ENCODE measurements at regions not wholly inside any gene's neighbourhood (a gene's known extent, or its start where the extent isn't known, plus 50 kb on each side); places are given as distances from the start of the nearest gene placed in this dataset.

- ChIA-PET RAD21 (ENCODE audit: unreplicated experiment) (interaction anchor here (0.5 to 0.9 kb wide), 2 partner anchors 17 to 36 kb away, joined by 3 read pairs; no protein-coding TSS in a partner anchor), POLR2A (interaction anchor here (1.0 kb wide), 1 partner anchor 83 kb away, joined by 3 read pairs; no protein-coding TSS in a partner anchor), CTCF (interaction anchor here (1.2 to 3.9 kb wide), 2 partner anchors 19 to 78 kb away, joined by 4 to 20 read pairs; no protein-coding TSS in a partner anchor), SMC1A (ENCODE audit: uncharacterized antibody, unreplicated experiment) (interaction anchor here (0.8 to 2.6 kb wide), 4 partner anchors 11 to 66 kb away, joined by 3 to 6 read pairs (median 4); no protein-coding TSS in a partner anchor)
- Histone ChIP-seq H3K4me3 (no peak overlapping the region), H3K4me1 (ENCODE audit: control insufficient read depth, insufficient read depth, low read length) (peaks cover 19% of the 10 kb centered on the region), H3K9me3 (replicated peaks; ENCODE audit: control insufficient read depth, insufficient read depth, low read length) (peaks cover 8% of the 10 kb centered on the region; the same call in 1 of the 3 replicates), H3K27ac (ENCODE audit: control insufficient read depth, insufficient read depth) (no peak overlapping the region), H2AFZ (ENCODE audit: control insufficient read depth, low read depth, low read length) (no peak overlapping the region), H3K79me2 (ENCODE audit: control insufficient read depth, insufficient read depth, low read length) (no peaks in the 10 kb centered on the region), H3K9ac (ENCODE audit: control insufficient read depth, insufficient read depth, low read length) (no peak overlapping the region), H4K20me1 (ENCODE audit: control insufficient read depth, insufficient read depth) (no peaks in the 10 kb centered on the region), H3K4me2 (ENCODE audit: control insufficient read depth, insufficient read depth) (no peak overlapping the region), H3K36me3 (ENCODE audit: control insufficient read depth in 2 of 2, insufficient read depth in 2 of 2, low read length in 1 of 2) (no peaks in the 10 kb centered on the region), H3K27me3 (replicated peaks in 1 of 2; ENCODE audit: control insufficient read depth in 2 of 2, insufficient read depth in 2 of 2, low read length in 1 of 2) (no peaks in the 10 kb centered on the region)
- WGBS (ENCODE audit: insufficient coverage, insufficient replicate concordance, low lambda C conversion rate, missing lambda C conversion rate), result 100% methylated on average over 6 of the region's 6 CpGs
- BruUV-seq (replicated peaks), result no TSS peak
- in situ Hi-C loops (cut with MboI), result no loop called here
- no peak for TF ChIP-seq PKNOX1 (IDR thresholded peaks at IDR 0.05)
- TF ChIP-seq SREBF2 (IDR thresholded peaks at IDR 0.05; ENCODE audit: low read length), result no peak
- TF ChIP-seq SPI1 (IDR thresholded peaks at IDR 0.05; ENCODE audit: borderline replicate concordance, insufficient read depth, low read depth, low read length), result no peak
- TF ChIP-seq ZNF274 (IDR thresholded peaks at IDR 0.05; ENCODE audit: insufficient read depth, insufficient read length), result no peak
- no peak for TF ChIP-seq CBX3 (IDR thresholded peaks at IDR 0.05; ENCODE audit: borderline replicate concordance, low read depth)
- no peak for TF ChIP-seq POLR2AphosphoS2 (IDR thresholded peaks at IDR 0.05; ENCODE audit: low read depth, low read length)
- TF ChIP-seq HSF1 (IDR thresholded peaks at IDR 0.05; ENCODE audit: low read depth, low read length), result no peak
- TF ChIP-seq SIN3A (IDR thresholded peaks at IDR 0.05; ENCODE audit: low read depth, low read length), result no peak
- TF ChIP-seq BHLHE40 (IDR thresholded peaks at IDR 0.05; ENCODE audit: borderline replicate concordance in 1 of 2, low read depth in 2 of 2, low read length in 1 of 2), result no peak
- ATAC-seq (no peak), FAIRE-seq (no peak), DNase-seq (ENCODE audit: low read depth, low spot score) (no peak)
- intact Hi-C loops (cut with micrococcal nuclease; ENCODE audit: unreplicated experiment), result no loop called here
These were observed 52.2 kb upstream of the KMT2E start for GRCh38 chr7:104961821-104962220.
